Kidney capillary endothelial cell (primary cell): ENCODE measurements at regions not wholly inside any gene's neighbourhood (a gene's known extent, or its start where the extent isn't known, plus 50 kb on each side); places are given as distances from the start of the nearest gene placed in this dataset.

ENCODE experiments used
- DNase-seq: peaks from one replicate; pipeline ENCODE4 v3.0.0-alpha.2; 2018; ENCODE audit warnings: low spot score

- no peak for DNase-seq
Measured at GRCh38 chrX:40278340-40279090, 180.8 kb upstream of the BCOR start.

GRCh38 chrX:40277672-40278071, 179.9 kb upstream of the BCOR start:
- DNase-seq, result no peak

GRCh38 chrX:40273356-40274050, 175.7 kb upstream of the BCOR start:
- peak; percentile 58 for DNase-seq

GRCh38 chrX:40272776-40273175, 175.0 kb upstream of the BCOR start:
- DNase-seq, result no peak

GRCh38 chrX:40272141-40272540, 174.4 kb upstream of the BCOR start:
- DNase-seq, result no peak

GRCh38 chrX:40268188-40268520, 170.4 kb upstream of the BCOR start:
- no peak for DNase-seq

- DNase-seq, result no peak
Measured at GRCh38 chrX:40267334-40268187, 169.8 kb upstream of the BCOR start.

GRCh38 chrX:40266490-40267333, 169.0 kb upstream of the BCOR start:
- DNase-seq, result peak; percentile 50

GRCh38 chrX:40265936-40266335, 168.2 kb upstream of the BCOR start:
- no peak for DNase-seq

- no peak for DNase-seq
Measured at GRCh38 chrX:40263014-40263560, 165.3 kb upstream of the BCOR start.

- DNase-seq, result no peak
Measured at GRCh38 chrX:40262157-40263013, 164.6 kb upstream of the BCOR start.

GRCh38 chrX:40261833-40262156, 164.0 kb upstream of the BCOR start:
- no peak for DNase-seq

GRCh38 chrX:40260146-40260747, 162.5 kb upstream of the BCOR start:
- DNase-seq, result no peak

GRCh38 chrX:40258909-40259308, 161.2 kb upstream of the BCOR start:
- DNase-seq, result no peak

- DNase-seq, result no peak
Measured at GRCh38 chrX:40253771-40254170, 156.0 kb upstream of the BCOR start.

- no peak for DNase-seq
Measured at GRCh38 chrX:40249582-40249981, 151.8 kb upstream of the BCOR start.

- DNase-seq, result no peak
Measured at GRCh38 chrX:40248822-40249221, 151.1 kb upstream of the BCOR start.

GRCh38 chrX:40247848-40248622, 150.3 kb upstream of the BCOR start:
- DNase-seq, result no peak

GRCh38 chrX:40247382-40247781, 149.6 kb upstream of the BCOR start:
- no peak for DNase-seq
